SK-N-SH (cell line): ENCODE measurements at regions not wholly inside any gene's neighbourhood (a gene's known extent, or its start where the extent isn't known, plus 50 kb on each side); places are given as distances from the start of the nearest gene placed in this dataset.

ENCODE experiments used
- CTCF ChIA-PET: fragments of 300-600, 350-600 bp; formaldehyde crosslinking; extraction: SDS; loops from one replicate; lab custom pipeline; 2021; lab: Yijun Ruan, JAX
- POLR2A ChIA-PET: fragments of 350-600 bp; sonication (Branson Sonifier 250); formaldehyde crosslinking; extraction: SDS; loops from one replicate; lab custom pipeline; 2020; ENCODE audit warnings: antibody characterized with exemption, inconsistent platforms; lab: Yijun Ruan, JAX
- DNase-seq: peaks from one replicate; pipeline ENCODE4 v3.0.0; 2012
- H2AFZ ChIP-seq: fragments of 200-600 bp; sonication (generic); 2 replicates; pipeline ENCODE4 v1.8.1; 2016; ENCODE audit warnings: antibody characterized with exemption, mild to moderate bottlenecking, low read depth
- H3F3A ChIP-seq: fragments of 200-600 bp; sonication (generic); replicated peaks from 2 replicates; pipeline ENCODE3; 2016; ENCODE audit warnings: antibody characterized with exemption, mild to moderate bottlenecking; ENCODE audit not compliant: insufficient read depth
- H3K27ac ChIP-seq, 2 experiments: fragments of 200-500 bp in 1 of 2; fragments of 200-600 bp in 1 of 2; sonication (Bioruptor generic) in 1 of 2; sonication (generic), shearing (Covaris generic) in 1 of 2; 2 replicates each; pipeline versions ENCODE4 v1.5.1 to v1.6.1; 2014 to 2016; ENCODE audit warnings: low read depth in 2 of 2, inconsistent platforms in 1 of 2, low read length in 1 of 2, mild to moderate bottlenecking in 1 of 2, mixed read lengths in 1 of 2
- H3K27me3 ChIP-seq: fragments of 200-600 bp; sonication (generic), shearing (Covaris generic); 2 replicates; pipeline ENCODE4 v1.6.1; 2016; ENCODE audit warnings: mixed run types; ENCODE audit not compliant: insufficient read depth
- H3K36me3 ChIP-seq, 2 experiments: fragments of 200-500 bp in 1 of 2; fragments of 200-600 bp in 1 of 2; sonication (Bioruptor generic) in 1 of 2; sonication (generic) in 1 of 2; replicated peaks in 1 of 2; 2 replicates each; pipeline versions ENCODE3 to v1.5.1; 2014 to 2016; ENCODE audit warnings: low read length in 1 of 2, mild to moderate bottlenecking in 1 of 2; ENCODE audit not compliant: insufficient read depth in 2 of 2, control insufficient read depth in 1 of 2
- H3K4me1 ChIP-seq, 2 experiments: fragments of 200-500 bp in 1 of 2; fragments of 200-600 bp in 1 of 2; sonication (Bioruptor generic) in 1 of 2; sonication (generic), shearing (Covaris generic) in 1 of 2; 2 replicates each; pipeline versions ENCODE4 v1.5.1 to v1.6.1; 2014 to 2016; ENCODE audit warnings: low read depth in 1 of 2, low read length in 1 of 2, mixed run types in 1 of 2; ENCODE audit not compliant: insufficient read depth in 2 of 2, control insufficient read depth in 1 of 2
- H3K4me2 ChIP-seq: fragments of 200-600 bp; sonication (generic), shearing (Covaris generic); 2 replicates; pipeline ENCODE4 v1.6.1; 2017; ENCODE audit warnings: mixed run types
- H3K4me3 ChIP-seq, 2 experiments: fragments of 200-500 bp in 1 of 2; fragments of 200-600 bp in 1 of 2; sonication (Bioruptor generic) in 1 of 2; sonication (generic), shearing (Covaris generic) in 1 of 2; 2 replicates each; pipeline versions ENCODE4 v1.5.1 to v1.8.1; 2014 to 2016; ENCODE audit warnings: low read depth in 2 of 2, inconsistent platforms in 1 of 2, low read length in 1 of 2, mild to moderate bottlenecking in 1 of 2, mixed read lengths in 1 of 2, moderate library complexity in 1 of 2
- H3K79me2 ChIP-seq: fragments of 200-600 bp; sonication (generic); 2 replicates; pipeline ENCODE4 v1.8.1; 2017; ENCODE audit warnings: mild to moderate bottlenecking; ENCODE audit not compliant: insufficient read depth
- H3K9ac ChIP-seq: fragments of 200-600 bp; sonication (generic); 2 replicates; pipeline ENCODE4 v1.6.1; 2017; ENCODE audit warnings: mixed run types
- H3K9me2 ChIP-seq: fragments of 200-600 bp; sonication (generic); 2 replicates; pipeline ENCODE4 v1.6.1; 2017; ENCODE audit warnings: mixed run types
- H3K9me3 ChIP-seq: fragments of 200-600 bp; sonication (generic); 2 replicates; pipeline ENCODE4 v1.6.1; 2017; ENCODE audit warnings: mixed run types, mild to moderate bottlenecking, moderate library complexity
- H4K20me1 ChIP-seq: fragments of 200-600 bp; sonication (generic); 2 replicates; pipeline ENCODE4 v1.6.1; 2017; ENCODE audit warnings: mild to moderate bottlenecking, mixed run types; ENCODE audit not compliant: insufficient read depth
- CHD2 ChIP-seq: fragments of 150-350 bp; IDR thresholded peaks from 2 replicates; pipeline ENCODE4 v1.6.1; 2018; ENCODE audit warnings: low read length; ENCODE audit not compliant: partially characterized antibody
- CTCF ChIP-seq: fragments of 200-600 bp; sonication (generic); IDR thresholded peaks from 2 replicates; pipeline ENCODE4 v1.6.1; 2017; ENCODE audit warnings: antibody characterized with exemption, mild to moderate bottlenecking, moderate library complexity
- ELF1 ChIP-seq: IDR thresholded peaks from 2 replicates; pipeline ENCODE4 v1.4.0; 2012
- FOXJ3 ChIP-seq: sonication (generic); formaldehyde crosslinking; IDR thresholded peaks from 2 replicates; pipeline ENCODE4 v1.5.1; 2020; ENCODE audit warnings: mild to moderate bottlenecking, missing genetic modification reagents
- IRF3 ChIP-seq: fragments of 150-350 bp; IDR thresholded peaks from 2 replicates; pipeline ENCODE4 v1.6.1; 2016; ENCODE audit warnings: mild to moderate bottlenecking, low read depth, low read length
- JUND ChIP-seq: IDR thresholded peaks from 2 replicates; pipeline ENCODE4 v1.4.0; 2012
- MAX ChIP-seq: IDR thresholded peaks from 2 replicates; pipeline ENCODE4 v1.4.0; 2012; ENCODE audit warnings: low read depth
- NFIC ChIP-seq: IDR thresholded peaks from 2 replicates; pipeline ENCODE4 v1.4.0; 2012; ENCODE audit warnings: borderline replicate concordance
- PBX3 ChIP-seq: IDR thresholded peaks from 2 replicates; pipeline ENCODE4; 2012
- RAD21 ChIP-seq: IDR thresholded peaks from 2 replicates; pipeline ENCODE4 v1.6.1; 2012; ENCODE audit warnings: mild to moderate bottlenecking, low read length
- REST ChIP-seq: IDR thresholded peaks from 2 replicates; pipeline ENCODE4 v1.6.1; 2012; ENCODE audit warnings: mild to moderate bottlenecking, low read depth, low read length, moderate library complexity
- RXRA ChIP-seq: IDR thresholded peaks from 2 replicates; pipeline ENCODE4 v1.4.0; 2012; ENCODE audit warnings: low read depth, mild to moderate bottlenecking, borderline replicate concordance
- TAF1 ChIP-seq: IDR thresholded peaks from 2 replicates; pipeline ENCODE4 v1.6.1; 2012; ENCODE audit warnings: low read depth, mild to moderate bottlenecking, low read length, moderate library complexity, borderline replicate concordance
- TCF12 ChIP-seq: IDR thresholded peaks from 2 replicates; pipeline ENCODE4 v1.4.0; 2012
- USF1 ChIP-seq: IDR thresholded peaks from 2 replicates; pipeline ENCODE4 v1.4.0; 2012; ENCODE audit warnings: low read depth, borderline replicate concordance
- USF2 ChIP-seq: fragments of 150-350 bp; IDR thresholded peaks from 2 replicates; pipeline ENCODE4 v1.6.1; 2017; ENCODE audit warnings: antibody characterized with exemption, low read length, low read depth, borderline replicate concordance
- YY1 ChIP-seq: IDR thresholded peaks from 2 replicates; pipeline ENCODE4 v1.4.0; 2012; ENCODE audit warnings: low read depth, mild to moderate bottlenecking
- ZBTB33 ChIP-seq: IDR thresholded peaks from 2 replicates; pipeline ENCODE4 v1.4.0; 2012; ENCODE audit warnings: low read depth, borderline replicate concordance
- WGBS: methylation state at CpG from one replicate; pipeline ENCODE4 v1.1.6; 2017; ENCODE audit warnings: low lambda C conversion rate; 5-methylcytosine and 5-hydroxymethylcytosine counted together

- no peak for TF ChIP-seq CHD2
- TF ChIP-seq ZBTB33 = no peak
- TF ChIP-seq FOXJ3 (CRISPR knock-in tag) = no peak
- TF ChIP-seq USF1 = no peak
- no peak for TF ChIP-seq TAF1
- TF ChIP-seq ELF1 = no peak
- no peak for TF ChIP-seq RXRA
- TF ChIP-seq USF2 = no peak
- no peak for TF ChIP-seq NFIC
- no peak for TF ChIP-seq REST
- TF ChIP-seq RAD21 = no peak
- no peak for TF ChIP-seq YY1
- TF ChIP-seq JUND = no peak
- no peak for TF ChIP-seq CTCF
- TF ChIP-seq PBX3 = no peak
- TF ChIP-seq IRF3 = no peak
- no peak for TF ChIP-seq MAX
- no peak for TF ChIP-seq TCF12
- Histone ChIP-seq H3F3A (no peaks in the 10 kb centered on the region), H3K36me3 (no peaks in the 10 kb centered on the region), H3K4me2 (no peak overlapping the region), H3K79me2 (no peaks in the 10 kb centered on the region), H3K27me3 (no peaks in the 10 kb centered on the region), H3K4me3 (no peak overlapping the region), H3K27ac (no peak overlapping the region), H3K9ac (no peak overlapping the region), H3K4me1 (no peaks in the 10 kb centered on the region; a peak in 1 of 4 replicates), H4K20me1 (no peaks in the 10 kb centered on the region), H3K9me3 (no peaks in the 10 kb centered on the region), H3K9me2 (no peaks in the 10 kb centered on the region), H2AFZ (no peak overlapping the region)
- CTCF ChIA-PET = no interaction called here
- no peak for DNase-seq
- 68% methylated on average over 19 of the region's 19 CpGs for WGBS
- POLR2A ChIA-PET = no interaction called here
Measured at GRCh38 chr5:116763987-116764866, 189.6 kb upstream of the SEMA6A start.
